22Rv1 (cell line): ENCODE measurements at regions not wholly inside any gene's neighbourhood (a gene's known extent, or its start where the extent isn't known, plus 50 kb on each side); places are given as distances from the start of the nearest gene placed in this dataset.

ENCODE experiments used
- H3K27ac ChIP-seq: fragments of 450-650 bp; 2 replicates; pipeline ENCODE4 v1.5.1; 2017
- CTCF ChIP-seq: fragments of 450-650 bp; IDR thresholded peaks from 2 replicates; pipeline ENCODE4 v1.5.1; 2017; ENCODE audit warnings: mild to moderate bottlenecking
- ZFX ChIP-seq: fragments of 450-650 bp; IDR thresholded peaks from 2 replicates; pipeline ENCODE4 v1.6.1; 2017; ENCODE audit warnings: antibody characterized with exemption, borderline replicate concordance

GRCh38 chr2:108115868-108116267, 123.9 kb upstream of the SULT1C3 start:
- H3K27ac ChIP-seq: no peak overlapping the region
- no peak for TF ChIP-seq CTCF
- no peak for TF ChIP-seq ZFX

GRCh38 chr2:108118996-108119395, 120.8 kb upstream of the SULT1C3 start:
- no peak overlapping the region for H3K27ac ChIP-seq
- TF ChIP-seq CTCF (no peak), ZFX (no peak)

- TF ChIP-seq CTCF: no peak
- no peak for TF ChIP-seq ZFX
- H3K27ac ChIP-seq: no peak overlapping the region
Observed at GRCh38 chr2:108119492-108119891, 120.3 kb upstream of the SULT1C3 start.

- TF ChIP-seq ZFX (no peak), CTCF (no peak)
- no peak overlapping the region for H3K27ac ChIP-seq
Observed at GRCh38 chr2:108124736-108125495, 114.9 kb upstream of the SULT1C3 start.

- no peak overlapping the region for H3K27ac ChIP-seq
- no peak for TF ChIP-seq CTCF
- no peak for TF ChIP-seq ZFX
Observed at GRCh38 chr2:108125581-108125980, 114.2 kb upstream of the SULT1C3 start.

DNA sequence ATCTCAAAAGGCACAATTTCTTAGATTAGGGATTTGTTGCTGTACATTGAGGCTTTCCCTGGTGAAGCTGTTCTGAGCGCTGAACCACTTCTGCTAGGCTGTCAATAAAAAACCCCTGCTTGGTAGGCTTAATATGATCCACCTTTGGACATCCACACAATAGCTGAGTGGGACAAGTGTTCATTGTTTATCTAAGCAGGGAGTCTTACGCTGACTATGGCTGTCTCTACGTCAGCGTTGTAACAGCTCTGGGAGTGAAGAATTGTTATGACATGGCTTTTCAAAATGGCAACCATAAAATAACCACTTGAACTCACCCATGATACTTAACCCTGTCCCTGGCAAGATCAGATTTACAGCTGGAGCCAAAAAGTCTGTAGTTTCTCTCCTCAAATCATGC, 111.5 kb upstream of the SULT1C3 start:
- TF ChIP-seq ZFX (no peak), CTCF (no peak)
- H3K27ac ChIP-seq: no peak overlapping the region

DNA sequence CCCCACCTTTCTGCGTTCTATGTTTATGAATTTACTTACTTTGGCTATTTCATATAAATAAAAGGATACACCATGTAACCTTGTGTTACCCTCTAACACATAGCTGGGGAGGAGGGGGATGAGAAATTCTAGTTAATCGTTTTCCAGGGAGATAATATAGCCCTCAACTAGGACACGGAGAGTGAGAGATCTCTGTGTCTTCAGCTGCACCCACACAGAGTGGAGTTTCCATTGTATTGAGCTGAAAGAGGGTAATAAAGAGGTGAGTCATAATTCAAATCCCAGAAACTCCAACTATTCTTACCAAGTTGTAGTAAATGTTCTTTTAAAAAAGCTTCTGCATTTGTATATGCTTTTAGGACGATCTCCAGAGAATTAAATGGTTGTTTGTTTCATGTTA, 110.1 kb upstream of the SULT1C3 start:
- no peak for TF ChIP-seq ZFX
- no peak for TF ChIP-seq CTCF
- no peak overlapping the region for H3K27ac ChIP-seq
